Daoy (cell line): ENCODE measurements at regions not wholly inside any gene's neighbourhood (a gene's known extent, or its start where the extent isn't known, plus 50 kb on each side); places are given as distances from the start of the nearest gene placed in this dataset.
A peak's percentile ranks its signal among the peaks of the same experiment; 100 is the strongest.

Experiments
- DNase-seq: peaks from one replicate; pipeline ENCODE4 v3.0.0-alpha.2; 2015; ENCODE audit warnings: low read depth

DNA sequence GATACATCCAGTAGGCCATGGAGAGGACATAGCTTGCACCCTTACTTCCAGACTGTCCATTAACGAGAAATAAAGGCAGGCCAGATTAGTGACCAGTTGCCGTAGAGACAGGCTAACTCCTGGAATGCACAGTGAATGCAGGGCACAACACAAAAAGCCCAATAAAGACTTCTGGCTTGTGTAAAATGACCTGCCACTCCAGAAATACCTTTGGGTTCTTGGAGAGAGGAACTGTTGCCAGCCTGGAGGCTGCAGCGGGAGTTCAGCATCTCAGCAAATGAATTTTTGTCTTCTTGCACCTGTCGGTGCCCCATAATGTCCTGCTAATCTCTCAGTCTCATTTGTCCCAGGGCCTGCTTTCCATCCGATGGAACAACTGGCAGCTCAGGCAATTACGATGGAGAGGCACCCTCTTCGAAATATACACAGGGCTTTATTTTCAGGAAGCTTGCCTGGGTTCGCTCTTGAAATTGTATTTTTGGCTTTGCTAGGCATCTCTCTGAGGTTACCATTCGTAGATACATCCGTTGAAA, 538.8 kb upstream of the ZNF462 start:
- no peak for DNase-seq

DNA sequence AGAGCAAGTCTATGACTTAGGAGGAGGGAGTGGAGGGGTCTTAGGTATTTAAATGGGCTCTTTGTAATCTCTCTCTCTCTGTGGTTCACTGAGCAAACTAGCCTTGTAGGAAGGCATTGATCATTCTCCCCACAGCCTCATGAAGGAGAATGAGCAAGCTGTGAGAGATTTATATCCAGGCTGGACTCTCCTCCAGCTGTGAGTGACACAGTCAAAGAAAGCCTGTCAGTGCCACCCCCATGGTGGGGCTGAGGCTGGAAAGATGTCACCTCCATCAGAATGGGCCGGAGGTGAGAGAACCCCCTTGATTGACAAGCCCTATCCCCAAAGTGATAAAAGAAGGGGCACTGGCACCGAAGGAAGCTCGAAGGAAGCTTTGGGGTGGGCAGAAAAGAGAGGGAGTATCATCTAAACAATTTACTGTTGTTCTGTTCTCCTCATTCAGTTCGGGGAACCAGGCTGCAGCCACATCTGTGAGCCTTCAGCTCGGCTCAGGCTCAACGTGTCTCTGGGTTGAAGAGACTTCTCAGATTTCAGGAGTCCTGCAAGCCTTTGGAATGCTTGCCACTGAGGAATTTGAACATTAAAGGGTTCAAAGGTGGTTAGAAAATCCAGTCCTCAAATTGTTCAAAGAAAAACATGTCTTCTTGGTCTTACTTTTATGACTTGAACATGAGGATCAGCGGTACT, 538.2 kb upstream of the ZNF462 start:
- no peak for DNase-seq

DNA sequence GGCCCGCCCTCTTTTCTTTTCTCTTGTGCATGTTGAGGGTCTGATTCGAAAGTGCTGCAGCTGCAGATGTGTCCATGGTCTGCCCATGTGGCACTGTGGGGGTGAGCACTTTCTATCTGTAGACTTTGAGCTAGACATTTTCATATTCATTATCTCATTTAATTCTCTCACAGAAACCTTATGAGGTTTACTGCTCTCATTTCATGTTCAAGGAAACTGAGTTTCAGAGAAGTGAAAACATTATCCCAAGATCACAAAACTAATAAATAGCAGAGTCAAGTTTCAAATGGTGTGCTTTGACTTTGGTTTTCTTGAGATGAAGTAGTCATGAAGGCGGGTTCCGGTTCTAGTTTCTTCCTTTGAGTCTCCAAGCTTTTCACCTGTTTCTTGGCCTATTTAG, 536.5 kb upstream of the ZNF462 start:
- DNase-seq = no peak

DNA sequence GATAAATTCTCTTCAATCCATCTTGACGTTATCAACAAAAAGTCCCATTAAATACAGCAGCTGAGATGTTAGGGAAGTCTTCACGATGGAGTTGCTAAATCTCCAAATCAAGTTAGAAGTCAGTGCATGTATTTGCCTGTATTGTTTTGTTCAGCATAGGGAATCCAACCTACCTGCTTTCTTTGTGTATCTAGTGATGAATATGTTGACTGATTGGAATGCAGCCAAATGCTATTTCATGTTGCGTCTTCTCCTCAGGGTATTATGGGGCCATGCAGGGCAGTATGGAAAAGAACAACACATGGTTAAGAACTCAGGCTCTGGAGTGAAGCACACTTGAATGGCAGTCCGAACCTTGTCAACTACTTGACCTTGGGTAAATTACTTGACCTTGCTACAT, 529.5 kb upstream of the ZNF462 start:
- DNase-seq = no peak

DNA sequence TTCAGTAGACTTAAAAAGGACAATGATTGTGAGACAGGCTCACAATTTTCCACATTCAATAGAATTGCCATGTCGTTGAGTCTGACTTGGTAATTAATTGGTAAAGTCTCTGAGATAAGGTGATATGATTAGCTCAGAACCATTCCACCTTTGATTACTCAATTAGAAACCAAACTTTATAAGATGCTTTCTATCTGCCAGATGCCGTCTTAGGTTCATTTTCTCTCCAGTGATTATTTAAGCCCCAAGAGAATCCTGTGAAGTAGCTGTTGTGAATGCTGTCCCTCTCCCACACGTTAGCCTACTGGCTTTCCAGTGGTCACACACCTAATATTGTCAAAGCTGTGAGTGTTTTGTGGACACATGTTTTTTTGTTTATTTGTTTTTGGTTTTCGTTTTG, 528.9 kb upstream of the ZNF462 start:
- no peak for DNase-seq

DNA sequence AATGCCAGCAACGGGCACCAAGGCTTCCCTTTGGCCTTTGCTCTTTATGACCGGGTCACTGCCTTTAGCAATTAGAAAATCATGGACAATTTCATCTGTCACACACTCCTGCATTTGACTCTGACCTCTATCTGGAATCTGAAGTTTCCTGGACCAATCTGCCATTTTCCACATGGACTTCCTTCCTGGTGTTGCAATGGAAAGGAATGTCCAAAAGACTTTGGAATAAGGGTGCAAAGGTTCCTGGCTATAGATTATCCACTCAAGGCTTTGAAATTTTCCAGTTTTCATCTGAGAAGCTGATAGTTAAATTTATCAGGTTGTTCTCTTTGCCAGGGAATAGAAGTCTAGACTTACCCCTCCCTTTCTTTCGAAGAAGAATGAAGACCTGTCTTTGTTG, 523.1 kb upstream of the ZNF462 start:
- DNase-seq = no peak

DNA sequence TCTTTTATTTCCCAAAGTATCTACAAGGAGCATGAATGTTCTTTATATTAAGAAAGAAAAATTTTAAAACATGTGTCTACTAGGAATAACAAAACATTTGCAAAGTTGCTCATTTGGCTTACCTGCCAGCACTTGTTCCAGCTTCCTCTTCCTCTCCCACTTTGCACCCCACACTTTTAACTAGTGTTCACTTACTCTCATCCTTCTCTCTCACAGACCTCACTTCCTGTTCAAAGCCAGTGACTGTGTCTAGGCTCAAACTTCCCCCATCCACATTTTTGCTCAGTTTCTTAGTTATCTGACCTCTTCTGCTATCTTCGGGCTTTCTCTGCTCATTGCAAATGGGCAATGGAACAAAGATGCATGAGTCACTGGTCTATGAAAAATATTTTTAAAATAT, 512.2 kb upstream of the ZNF462 start:
- no peak for DNase-seq

DNA sequence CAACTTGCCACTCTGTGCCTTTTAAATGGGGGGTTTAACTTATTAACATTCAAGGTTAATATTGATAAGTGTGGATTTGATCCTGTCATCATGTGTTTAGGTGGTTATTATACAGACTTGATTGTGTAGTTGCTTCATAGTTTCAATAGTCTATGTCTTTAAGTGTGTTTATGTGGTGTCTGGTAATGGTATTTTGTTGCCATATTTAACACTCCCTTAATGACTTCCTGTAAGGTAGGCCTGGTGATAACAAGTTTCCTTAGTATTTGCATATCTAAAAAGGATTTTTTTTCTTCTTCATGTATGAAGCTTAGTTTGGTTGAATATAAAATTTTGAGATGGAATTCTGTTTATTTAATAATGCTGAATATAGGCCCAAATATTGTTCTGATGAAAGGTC, 506.0 kb upstream of the ZNF462 start:
- no peak for DNase-seq

DNA sequence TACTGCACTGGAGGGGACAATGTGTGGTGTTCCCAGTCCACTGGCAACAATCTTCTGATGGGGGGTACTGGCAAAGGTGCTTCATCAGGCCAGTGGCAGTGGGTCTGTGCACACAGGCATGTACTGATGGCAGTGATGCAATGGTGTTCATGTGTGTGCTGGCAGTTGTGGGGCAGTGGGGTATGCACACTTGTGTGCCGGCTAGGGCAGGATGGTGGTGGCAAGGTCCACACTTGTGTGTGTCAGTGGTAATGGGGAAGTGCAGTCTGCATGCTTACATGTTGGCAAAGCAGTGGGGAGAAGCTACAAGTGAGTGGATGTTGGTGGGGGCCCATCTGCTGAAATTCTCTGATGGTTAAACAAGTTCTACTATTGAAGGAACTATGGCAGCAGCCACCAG, 504.6 kb upstream of the ZNF462 start:
- no peak for DNase-seq

DNA sequence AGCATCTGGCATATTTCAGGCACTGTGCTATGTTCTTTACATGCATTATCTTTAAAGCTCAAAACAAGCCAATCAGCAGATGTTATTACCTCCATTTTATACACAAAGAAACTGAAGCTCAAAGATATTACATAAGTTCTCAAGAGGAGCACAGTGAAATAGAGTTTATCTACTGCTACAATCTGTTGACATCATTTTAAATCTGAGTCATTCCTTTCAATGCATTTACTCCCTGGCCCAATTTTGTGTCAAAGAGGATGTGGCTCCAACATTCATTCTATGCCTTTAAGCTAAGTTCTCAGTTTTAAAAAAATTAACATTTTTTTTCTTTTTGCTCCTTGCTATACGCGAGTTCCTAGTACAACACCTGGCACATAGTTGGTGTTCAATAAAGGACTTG, 486.3 kb upstream of the ZNF462 start:
- DNase-seq = peak; percentile 13

DNA sequence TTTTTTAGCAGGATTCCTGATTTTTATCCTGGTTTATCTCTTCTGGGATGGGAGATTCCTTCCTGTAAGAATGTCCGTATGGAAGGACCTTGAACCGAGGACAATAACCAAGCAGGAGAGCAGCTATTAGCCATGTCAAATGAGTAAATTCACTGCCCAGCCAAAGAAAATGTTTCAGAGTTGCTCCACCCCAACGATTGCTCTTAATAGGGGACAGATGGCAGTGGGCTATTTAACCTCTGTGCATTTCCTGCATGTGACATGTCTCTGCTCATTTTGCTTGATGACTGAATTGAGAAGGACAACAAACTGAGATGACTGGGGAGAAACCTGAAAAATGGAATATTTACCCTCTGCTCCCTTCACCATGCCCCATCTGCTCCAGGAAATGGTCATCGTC, 479.9 kb upstream of the ZNF462 start:
- DNase-seq = no peak

DNA sequence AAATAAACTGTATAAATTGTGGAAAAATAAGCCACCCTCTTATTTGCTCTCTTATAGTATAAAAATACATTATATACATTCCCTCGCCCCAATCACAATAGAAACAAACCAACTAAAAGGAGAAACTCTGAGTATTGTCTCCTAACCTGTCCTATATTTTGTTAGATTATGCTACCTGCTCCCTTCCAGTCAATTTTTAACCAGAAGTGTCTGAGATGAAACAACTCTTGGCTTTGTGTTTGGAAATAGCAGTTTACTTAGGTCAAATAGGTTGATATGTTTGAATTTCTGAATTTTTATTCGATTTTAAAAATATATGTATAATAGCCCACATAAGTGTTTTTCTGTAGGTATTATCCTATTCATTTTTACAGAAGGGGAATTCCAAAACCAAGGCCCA, 475.0 kb upstream of the ZNF462 start:
- no peak for DNase-seq

DNA sequence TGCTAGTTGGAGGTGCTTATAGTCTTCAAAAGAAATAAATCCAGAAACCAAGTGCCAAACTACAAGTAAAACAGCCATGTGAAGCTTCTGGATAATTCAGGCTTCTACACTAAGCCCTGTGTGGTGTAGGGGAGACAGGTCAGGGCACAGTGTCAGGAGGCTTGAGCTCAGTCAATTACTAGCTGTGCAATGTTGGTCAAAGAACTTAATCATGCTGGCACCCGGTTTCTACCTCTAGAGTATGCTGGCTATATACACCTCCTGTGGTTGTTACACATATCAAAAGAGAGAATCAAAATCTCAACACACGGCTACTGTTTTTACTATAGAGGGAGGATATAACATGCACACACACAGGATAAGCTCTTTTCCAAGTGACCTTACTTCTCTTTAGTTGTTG, 469.7 kb upstream of the ZNF462 start:
- DNase-seq = no peak

DNA sequence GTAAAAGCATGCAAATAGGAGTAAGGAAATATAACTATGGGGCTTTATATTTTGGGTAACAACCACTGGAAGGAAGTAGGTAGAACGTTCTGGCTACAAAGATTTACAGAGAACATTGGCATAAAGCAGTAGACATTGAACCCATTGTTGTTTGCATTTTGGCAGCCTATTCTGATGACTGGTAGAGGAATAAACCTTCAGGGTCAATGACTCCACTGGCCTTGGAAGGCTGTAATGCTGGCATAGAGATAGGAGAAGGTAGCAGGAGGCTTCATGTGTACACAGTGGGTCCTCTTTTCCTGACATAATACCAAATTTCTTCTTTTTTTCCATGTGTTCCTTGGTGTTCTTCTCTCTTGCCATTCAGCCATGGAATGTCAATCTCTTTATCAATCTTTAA, 462.8 kb upstream of the ZNF462 start:
- no peak for DNase-seq

DNA sequence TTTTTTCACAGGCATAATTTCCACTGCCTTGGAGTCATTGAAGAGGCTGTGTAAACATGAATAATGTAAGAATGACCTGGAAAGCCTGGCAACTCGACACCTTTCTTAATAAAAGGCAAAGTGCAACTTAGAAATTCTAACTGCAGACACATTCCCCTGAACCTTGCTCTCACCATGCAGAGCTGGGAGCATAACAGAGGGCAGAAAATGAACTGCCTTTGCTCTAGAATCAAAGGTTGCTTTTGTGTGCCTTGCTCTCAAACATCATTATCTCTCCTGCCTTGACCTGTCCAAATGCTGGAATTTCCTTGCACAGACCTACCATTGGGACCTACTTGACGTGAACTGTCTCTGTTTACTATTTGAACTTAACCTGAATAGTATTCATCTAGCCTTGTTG, 462.0 kb upstream of the ZNF462 start:
- DNase-seq = no peak

DNA sequence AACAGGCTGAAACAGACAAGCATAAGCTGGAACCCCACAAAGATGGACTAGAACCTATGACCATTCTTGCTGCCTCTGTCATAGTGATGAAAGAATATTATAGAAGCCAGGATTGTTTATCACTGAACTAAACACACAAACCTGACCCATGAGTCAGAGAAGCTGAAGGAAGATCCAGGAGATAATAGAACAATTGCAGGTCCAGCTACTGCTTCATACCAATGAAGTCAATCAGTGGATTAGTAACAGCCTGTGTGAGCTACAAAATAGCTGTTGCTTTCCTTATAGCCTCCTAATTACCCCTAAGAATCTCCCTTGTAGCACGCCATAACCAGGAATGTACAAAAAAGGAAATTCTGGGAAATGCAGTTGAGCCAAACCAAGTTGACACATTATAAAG, 459.9 kb upstream of the ZNF462 start:
- peak; percentile 28 for DNase-seq

DNA sequence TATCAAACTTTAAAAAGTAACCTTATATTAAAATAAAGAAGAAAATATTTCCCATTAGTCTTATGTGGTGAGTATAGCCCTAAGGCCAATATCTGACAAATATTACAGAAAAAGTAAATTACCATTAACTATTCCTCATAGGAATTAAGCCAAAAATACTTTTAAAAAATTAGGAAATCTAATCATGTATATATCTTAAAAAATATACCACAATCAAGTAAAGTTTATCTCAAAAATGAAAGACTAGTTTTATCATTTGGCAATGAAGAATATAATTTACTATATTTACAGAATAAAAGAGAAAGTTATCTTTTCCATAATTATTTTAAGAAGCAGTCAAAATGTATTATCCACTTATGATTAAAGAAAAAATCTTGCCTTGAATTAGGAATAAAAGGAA, 458.8 kb upstream of the ZNF462 start:
- DNase-seq = no peak

DNA sequence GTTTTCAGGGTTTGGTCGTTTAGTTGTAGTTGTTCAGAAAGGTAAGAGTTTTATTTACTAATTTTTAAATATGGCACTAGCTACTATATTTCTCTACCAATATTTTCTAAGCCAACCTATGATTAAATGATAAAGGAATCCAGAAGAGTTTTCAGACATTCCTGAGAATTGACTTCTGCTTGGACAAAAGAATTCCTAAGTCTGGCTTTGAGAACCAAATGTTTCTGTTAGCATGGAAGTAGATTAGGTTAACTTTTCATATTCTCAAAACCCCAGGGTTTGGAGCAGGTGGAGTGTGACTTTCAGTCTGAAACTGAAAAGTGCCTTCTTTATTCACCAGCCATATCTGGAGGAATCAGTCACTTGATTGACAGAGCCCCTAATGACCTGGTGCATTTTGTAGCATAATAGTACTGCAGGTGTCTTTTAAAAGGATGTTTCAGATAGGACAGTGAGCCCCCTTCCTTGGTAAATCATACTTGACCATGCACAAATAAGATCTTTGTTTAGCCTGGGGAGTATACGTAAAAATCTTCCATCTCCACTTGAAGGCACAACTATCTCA, 457.0 kb upstream of the ZNF462 start:
- DNase-seq = no peak

DNA sequence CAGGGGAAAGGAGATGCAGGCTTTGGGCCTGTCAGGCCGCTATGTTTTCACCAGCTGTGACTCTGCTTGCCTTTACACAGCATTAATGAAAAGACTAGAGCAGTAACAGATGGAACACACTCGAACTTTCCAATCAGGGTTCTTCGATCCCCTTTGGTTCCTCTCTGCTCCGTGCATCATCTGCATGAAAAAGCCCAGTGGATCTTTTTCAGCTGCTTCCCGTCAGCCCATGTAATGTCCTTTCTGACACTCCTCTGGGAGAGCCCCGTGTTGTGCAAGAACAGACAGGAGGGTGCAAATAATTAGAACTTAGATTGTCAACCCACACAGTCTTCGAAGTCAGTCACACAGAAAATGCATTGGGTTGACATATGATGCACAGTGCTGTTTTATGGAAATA, 448.9 kb upstream of the ZNF462 start:
- DNase-seq = no peak

DNA sequence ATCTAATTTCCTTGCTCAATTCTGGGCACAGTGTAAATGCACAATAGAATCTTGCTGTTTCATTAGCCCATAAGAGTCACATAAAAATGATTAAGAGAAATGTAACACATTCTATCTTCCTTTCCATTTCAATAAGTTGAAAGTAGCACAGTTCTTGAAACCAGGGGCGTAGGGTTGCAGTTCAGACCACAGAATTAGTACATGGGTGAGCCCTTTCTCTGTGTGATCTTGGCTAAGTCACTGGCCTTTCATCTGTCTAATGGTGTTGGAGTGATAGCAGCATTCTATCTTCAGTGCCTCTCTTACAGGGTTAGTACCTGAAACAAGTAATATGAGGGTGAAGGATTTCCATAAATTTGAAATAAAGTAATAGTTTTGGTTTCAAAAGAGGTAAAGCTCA, 445.3 kb upstream of the ZNF462 start:
- no peak for DNase-seq

DNA sequence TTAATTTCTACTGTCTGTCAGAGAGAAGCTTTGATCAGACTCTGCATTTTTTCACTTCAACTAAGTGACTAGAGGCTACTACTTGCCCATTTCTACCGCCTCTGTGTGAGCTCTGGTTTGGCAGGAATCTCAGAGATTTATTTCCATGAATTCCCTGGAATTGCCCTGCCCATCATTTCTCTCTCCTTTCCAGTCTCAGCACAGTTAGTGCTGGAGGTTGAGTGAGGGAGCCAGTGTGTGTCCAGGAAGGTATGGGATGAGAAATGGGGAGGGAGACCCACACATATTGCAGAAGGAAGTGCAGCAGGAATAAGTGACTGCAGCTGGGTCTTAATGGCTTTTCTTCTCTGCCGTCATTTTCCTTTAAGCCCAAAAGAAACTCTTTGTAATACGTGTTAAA, 443.1 kb upstream of the ZNF462 start:
- DNase-seq = peak; percentile 22

DNA sequence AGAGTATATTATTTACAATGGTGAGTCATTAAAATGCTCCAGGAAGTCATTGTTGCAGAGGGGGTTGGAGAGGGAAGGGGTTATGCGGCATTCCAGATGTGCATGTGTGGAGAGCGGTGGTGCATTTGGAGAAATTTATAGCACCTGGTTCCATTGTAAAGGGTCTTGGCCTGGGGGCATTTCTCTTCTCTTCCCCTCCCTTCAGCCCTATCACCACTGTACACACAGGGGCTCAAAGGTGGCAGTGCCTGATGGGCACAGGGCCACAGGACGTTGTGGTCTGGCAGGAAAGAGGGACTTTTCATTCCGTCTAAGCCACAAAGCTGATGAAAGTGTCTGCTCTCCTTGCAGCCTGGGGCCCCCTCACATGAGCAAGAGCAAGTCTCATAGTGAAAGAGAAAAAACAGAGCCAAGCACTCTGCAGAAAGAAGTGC, 442.4 kb upstream of the ZNF462 start:
- DNase-seq = peak; percentile 91

DNA sequence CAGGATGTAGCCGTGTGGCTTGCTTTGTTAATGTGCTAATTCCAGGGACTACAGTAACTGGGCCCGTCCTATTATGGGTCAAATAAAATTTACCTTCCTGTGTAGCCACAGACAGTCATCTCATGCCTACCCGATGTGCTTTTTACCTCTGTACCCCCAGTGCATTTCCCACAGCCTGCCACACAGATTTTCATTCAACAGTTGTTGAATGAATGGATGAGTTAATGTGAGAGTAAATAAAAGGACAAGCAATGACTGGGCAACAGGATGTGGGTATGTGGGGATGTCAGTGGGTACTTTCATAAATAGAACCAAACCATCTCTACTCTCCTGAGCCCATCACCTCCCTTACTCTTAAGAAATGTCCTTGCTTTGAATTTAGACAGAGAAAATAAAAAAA, 441.2 kb upstream of the ZNF462 start:
- DNase-seq = peak; percentile 45

DNA sequence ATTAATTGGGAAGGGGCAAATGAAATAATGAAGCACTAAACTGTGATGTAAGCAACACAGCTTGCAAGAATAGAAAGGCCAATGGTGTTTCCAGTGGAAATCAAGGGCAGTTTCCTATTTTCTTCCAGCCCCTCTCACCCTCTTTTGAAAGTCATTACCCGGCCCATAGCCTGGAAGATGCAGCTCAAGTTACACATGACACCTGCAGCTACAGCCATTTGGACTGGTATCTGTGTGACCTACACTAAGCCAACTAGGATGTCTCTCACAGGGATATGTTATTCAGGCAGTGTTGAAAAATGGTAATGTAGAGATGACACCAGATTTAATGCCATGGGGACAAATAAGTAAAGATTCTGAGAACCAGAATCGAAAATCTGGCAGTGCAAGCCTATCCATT, 439.4 kb upstream of the ZNF462 start:
- no peak for DNase-seq
